ENCODE measurements at regions not wholly inside any gene's neighbourhood (a gene's known extent, or its start where the extent isn't known, plus 50 kb on each side); places are given as distances from the start of the nearest gene placed in this dataset.

DNA sequence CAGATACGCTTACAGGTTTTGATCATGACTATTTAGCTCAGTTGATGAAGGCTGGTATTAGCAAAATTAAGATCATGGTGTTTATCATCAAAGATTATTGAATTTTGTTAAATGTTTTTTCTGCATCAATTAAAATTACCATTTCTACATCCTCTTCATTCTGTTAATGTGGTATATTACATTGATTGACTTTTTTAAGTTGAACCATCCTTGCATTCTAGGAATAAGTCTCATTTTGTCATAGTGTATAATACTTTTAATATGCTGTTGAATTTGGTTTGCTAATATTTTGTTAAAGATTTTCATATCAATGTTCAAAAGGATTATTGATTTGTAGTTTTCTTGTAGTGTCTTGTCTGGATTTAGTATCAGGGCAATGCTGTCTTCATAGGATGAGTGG, 142.4 kb downstream of the LYPLAL1 start:
- Histone ChIP-seq H3K36me3 (ENCODE audit: control insufficient read depth in 2 of 2, insufficient read depth in 1 of 2, low read length in 2 of 2) (no peaks in the 10 kb centered on the region), H3K4me3 (ENCODE audit: low read depth, low read length) (no peak overlapping the region), H3K27ac (ENCODE audit: extremely low read depth, low read depth, low read length) (no peak overlapping the region), H3K9me3 (ENCODE audit: control insufficient read depth, insufficient read depth, low read depth, low read length) (no peaks in the 10 kb centered on the region), H3K4me1 (ENCODE audit: control insufficient read depth, insufficient read depth, low read length) (no peaks in the 10 kb centered on the region)
- TF ChIP-seq ZNF555 (tag by site-specific recombination; conservative IDR thresholded peaks at IDR 0.05) (no peak), SETDB1 (IDR thresholded peaks at IDR 0.05; ENCODE audit: insufficient read length, low read length) (peak; percentile 57), ZNF785 (tag by site-specific recombination; IDR thresholded peaks at IDR 0.05) (no peak)
- CTCF ChIA-PET, result no interaction called here
- POLR2A ChIA-PET, result no interaction called here

- H3K36me3 ChIP-seq (ENCODE audit: control insufficient read depth in 2 of 2, insufficient read depth in 1 of 2, low read length in 2 of 2), result no peaks in the 10 kb centered on the region
- no peak overlapping the region for H3K27ac ChIP-seq (ENCODE audit: extremely low read depth, low read depth, low read length)
- POLR2A ChIA-PET, result no interaction called here
- H3K4me3 ChIP-seq (ENCODE audit: low read depth, low read length), result no peak overlapping the region
- TF ChIP-seq, protein P1, sequence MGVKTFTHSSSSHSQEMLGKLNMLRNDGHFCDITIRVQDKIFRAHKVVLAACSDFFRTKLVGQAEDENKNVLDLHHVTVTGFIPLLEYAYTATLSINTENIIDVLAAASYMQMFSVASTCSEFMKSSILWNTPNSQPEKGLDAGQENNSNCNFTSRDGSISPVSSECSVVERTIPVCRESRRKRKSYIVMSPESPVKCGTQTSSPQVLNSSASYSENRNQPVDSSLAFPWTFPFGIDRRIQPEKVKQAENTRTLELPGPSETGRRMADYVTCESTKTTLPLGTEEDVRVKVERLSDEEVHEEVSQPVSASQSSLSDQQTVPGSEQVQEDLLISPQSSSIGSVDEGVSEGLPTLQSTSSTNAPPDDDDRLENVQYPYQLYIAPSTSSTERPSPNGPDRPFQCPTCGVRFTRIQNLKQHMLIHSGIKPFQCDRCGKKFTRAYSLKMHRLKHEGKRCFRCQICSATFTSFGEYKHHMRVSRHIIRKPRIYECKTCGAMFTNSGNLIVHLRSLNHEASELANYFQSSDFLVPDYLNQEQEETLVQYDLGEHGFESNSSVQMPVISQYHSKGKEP (tag by site-specific recombination; IDR thresholded peaks at IDR 0.05), result no peak
- TF ChIP-seq ZBTB49 (tag by site-specific recombination; IDR thresholded peaks at IDR 0.05; ENCODE audit: low read depth) (no peak), SALL2 (tag by site-specific recombination; IDR thresholded peaks at IDR 0.05; ENCODE audit: borderline replicate concordance) (no peak), RBAK (tag by site-specific recombination; IDR thresholded peaks at IDR 0.05) (no peak), ZNF843 (tag by site-specific recombination; IDR thresholded peaks at IDR 0.05) (no peak)
- TF ChIP-seq, protein P2, sequence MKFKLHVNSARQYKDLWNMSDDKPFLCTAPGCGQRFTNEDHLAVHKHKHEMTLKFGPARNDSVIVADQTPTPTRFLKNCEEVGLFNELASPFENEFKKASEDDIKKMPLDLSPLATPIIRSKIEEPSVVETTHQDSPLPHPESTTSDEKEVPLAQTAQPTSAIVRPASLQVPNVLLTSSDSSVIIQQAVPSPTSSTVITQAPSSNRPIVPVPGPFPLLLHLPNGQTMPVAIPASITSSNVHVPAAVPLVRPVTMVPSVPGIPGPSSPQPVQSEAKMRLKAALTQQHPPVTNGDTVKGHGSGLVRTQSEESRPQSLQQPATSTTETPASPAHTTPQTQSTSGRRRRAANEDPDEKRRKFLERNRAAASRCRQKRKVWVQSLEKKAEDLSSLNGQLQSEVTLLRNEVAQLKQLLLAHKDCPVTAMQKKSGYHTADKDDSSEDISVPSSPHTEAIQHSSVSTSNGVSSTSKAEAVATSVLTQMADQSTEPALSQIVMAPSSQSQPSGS (tag by site-specific recombination; IDR thresholded peaks at IDR 0.05; ENCODE audit: low read depth), result 0 out of 2 replicates have a peak, but pooled peaks have one; percentile 15
- TF ChIP-seq, protein P3, sequence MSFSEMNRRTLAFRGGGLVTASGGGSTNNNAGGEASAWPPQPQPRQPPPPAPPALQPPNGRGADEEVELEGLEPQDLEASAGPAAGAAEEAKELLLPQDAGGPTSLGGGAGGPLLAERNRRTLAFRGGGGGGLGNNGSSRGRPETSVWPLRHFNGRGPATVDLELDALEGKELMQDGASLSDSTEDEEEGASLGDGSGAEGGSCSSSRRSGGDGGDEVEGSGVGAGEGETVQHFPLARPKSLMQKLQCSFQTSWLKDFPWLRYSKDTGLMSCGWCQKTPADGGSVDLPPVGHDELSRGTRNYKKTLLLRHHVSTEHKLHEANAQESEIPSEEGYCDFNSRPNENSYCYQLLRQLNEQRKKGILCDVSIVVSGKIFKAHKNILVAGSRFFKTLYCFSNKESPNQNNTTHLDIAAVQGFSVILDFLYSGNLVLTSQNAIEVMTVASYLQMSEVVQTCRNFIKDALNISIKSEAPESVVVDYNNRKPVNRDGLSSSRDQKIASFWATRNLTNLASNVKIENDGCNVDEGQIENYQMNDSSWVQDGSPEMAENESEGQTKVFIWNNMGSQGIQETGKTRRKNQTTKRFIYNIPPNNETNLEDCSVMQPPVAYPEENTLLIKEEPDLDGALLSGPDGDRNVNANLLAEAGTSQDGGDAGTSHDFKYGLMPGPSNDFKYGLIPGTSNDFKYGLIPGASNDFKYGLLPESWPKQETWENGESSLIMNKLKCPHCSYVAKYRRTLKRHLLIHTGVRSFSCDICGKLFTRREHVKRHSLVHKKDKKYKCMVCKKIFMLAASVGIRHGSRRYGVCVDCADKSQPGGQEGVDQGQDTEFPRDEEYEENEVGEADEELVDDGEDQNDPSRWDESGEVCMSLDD (tag by site-specific recombination; IDR thresholded peaks at IDR 0.05), result no peak
- H3K4me1 ChIP-seq (ENCODE audit: control insufficient read depth, insufficient read depth, low read length), result no peaks in the 10 kb centered on the region
- CTCF ChIA-PET, result no interaction called here
- no peaks in the 10 kb centered on the region for H3K9me3 ChIP-seq (ENCODE audit: control insufficient read depth, insufficient read depth, low read depth, low read length)
Observed at GRCh38 chr1:219313961-219314360, 140.3 kb downstream of the LYPLAL1 start.

GRCh38 chr1:219312967-219313366, 139.3 kb downstream of the LYPLAL1 start:
- Histone ChIP-seq H3K4me1 (ENCODE audit: control insufficient read depth, insufficient read depth, low read length) (no peaks in the 10 kb centered on the region), H3K27ac (ENCODE audit: extremely low read depth, low read depth, low read length) (no peak overlapping the region), H3K4me3 (ENCODE audit: low read depth, low read length) (no peak overlapping the region), H3K9me3 (ENCODE audit: control insufficient read depth, insufficient read depth, low read depth, low read length) (no peaks in the 10 kb centered on the region), H3K36me3 (ENCODE audit: control insufficient read depth in 2 of 2, insufficient read depth in 1 of 2, low read length in 2 of 2) (no peaks in the 10 kb centered on the region)
- ChIA-PET CTCF (interaction anchor here (0.7 to 1.0 kb wide), 2 partner anchors 10 to 42 kb away, joined by 3 to 4 read pairs; no protein-coding TSS in a partner anchor), POLR2A (no interaction called here)
- TF ChIP-seq, protein P4, sequence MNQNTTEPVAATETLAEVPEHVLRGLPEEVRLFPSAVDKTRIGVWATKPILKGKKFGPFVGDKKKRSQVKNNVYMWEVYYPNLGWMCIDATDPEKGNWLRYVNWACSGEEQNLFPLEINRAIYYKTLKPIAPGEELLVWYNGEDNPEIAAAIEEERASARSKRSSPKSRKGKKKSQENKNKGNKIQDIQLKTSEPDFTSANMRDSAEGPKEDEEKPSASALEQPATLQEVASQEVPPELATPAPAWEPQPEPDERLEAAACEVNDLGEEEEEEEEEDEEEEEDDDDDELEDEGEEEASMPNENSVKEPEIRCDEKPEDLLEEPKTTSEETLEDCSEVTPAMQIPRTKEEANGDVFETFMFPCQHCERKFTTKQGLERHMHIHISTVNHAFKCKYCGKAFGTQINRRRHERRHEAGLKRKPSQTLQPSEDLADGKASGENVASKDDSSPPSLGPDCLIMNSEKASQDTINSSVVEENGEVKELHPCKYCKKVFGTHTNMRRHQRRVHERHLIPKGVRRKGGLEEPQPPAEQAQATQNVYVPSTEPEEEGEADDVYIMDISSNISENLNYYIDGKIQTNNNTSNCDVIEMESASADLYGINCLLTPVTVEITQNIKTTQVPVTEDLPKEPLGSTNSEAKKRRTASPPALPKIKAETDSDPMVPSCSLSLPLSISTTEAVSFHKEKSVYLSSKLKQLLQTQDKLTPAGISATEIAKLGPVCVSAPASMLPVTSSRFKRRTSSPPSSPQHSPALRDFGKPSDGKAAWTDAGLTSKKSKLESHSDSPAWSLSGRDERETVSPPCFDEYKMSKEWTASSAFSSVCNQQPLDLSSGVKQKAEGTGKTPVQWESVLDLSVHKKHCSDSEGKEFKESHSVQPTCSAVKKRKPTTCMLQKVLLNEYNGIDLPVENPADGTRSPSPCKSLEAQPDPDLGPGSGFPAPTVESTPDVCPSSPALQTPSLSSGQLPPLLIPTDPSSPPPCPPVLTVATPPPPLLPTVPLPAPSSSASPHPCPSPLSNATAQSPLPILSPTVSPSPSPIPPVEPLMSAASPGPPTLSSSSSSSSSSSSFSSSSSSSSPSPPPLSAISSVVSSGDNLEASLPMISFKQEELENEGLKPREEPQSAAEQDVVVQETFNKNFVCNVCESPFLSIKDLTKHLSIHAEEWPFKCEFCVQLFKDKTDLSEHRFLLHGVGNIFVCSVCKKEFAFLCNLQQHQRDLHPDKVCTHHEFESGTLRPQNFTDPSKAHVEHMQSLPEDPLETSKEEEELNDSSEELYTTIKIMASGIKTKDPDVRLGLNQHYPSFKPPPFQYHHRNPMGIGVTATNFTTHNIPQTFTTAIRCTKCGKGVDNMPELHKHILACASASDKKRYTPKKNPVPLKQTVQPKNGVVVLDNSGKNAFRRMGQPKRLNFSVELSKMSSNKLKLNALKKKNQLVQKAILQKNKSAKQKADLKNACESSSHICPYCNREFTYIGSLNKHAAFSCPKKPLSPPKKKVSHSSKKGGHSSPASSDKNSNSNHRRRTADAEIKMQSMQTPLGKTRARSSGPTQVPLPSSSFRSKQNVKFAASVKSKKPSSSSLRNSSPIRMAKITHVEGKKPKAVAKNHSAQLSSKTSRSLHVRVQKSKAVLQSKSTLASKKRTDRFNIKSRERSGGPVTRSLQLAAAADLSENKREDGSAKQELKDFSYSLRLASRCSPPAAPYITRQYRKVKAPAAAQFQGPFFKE (tag by site-specific recombination; IDR thresholded peaks at IDR 0.05; ENCODE audit: borderline replicate concordance), result no peak
- TF ChIP-seq OSR2 (tag by site-specific recombination; IDR thresholded peaks at IDR 0.05) (0 out of 2 replicates have a peak, but pooled peaks have one; percentile 12), ZNF785 (tag by site-specific recombination; IDR thresholded peaks at IDR 0.05) (no peak)
